ENCODE measurements at regions not wholly inside any gene's neighbourhood (a gene's known extent, or its start where the extent isn't known, plus 50 kb on each side); places are given as distances from the start of the nearest gene placed in this dataset.

- POLR2A ChIA-PET, result interaction anchor here (0.6 kb wide), 1 partner anchor 168 kb away, joined by 4 read pairs; no protein-coding TSS in a partner anchor
- WGBS (ENCODE audit: missing lambda C conversion rate), result 3% methylated on average over 6 of the region's 6 CpGs
- Histone ChIP-seq H3K4me3 (no peak overlapping the region), H3K9me3 (no peaks in the 10 kb centered on the region), H3K4me2 (no peak overlapping the region), H3K27ac (no peak overlapping the region), H3K4me1 (no peaks in the 10 kb centered on the region)
- DNase-seq (ENCODE audit: low read depth in 1 of 2, low spot score in 1 of 2), result no peak
- FAIRE-seq, result no peak
- CTCF ChIA-PET, result interaction anchor here (1.6 kb wide), 1 partner anchor 9 kb away, joined by 4 read pairs; no protein-coding TSS in a partner anchor
- TF ChIP-seq HOXB13 (CRISPR knock-in tag; IDR thresholded peaks at IDR 0.05; ENCODE audit: low read depth) (no peak), HMGXB4 (CRISPR knock-in tag; IDR thresholded peaks at IDR 0.05; ENCODE audit: borderline replicate concordance) (no peak), JUN (IDR thresholded peaks at IDR 0.05) (no peak), CBX8 (IDR thresholded peaks at IDR 0.05) (no peak), TFCP2L1 (CRISPR knock-in tag; IDR thresholded peaks at IDR 0.05) (no peak), HDAC2 (IDR thresholded peaks at IDR 0.05) (no peak), CBX2 (IDR thresholded peaks at IDR 0.05; ENCODE audit: borderline replicate concordance, low read depth) (no peak), RAD21 (conservative IDR thresholded peaks at IDR 0.05 in 1 of 2, IDR thresholded peaks at IDR 0.05 in 1 of 2) (no peak), POLR2AphosphoS2 (conservative IDR thresholded peaks at IDR 0.05; ENCODE audit: low read length) (no peak), REST (IDR thresholded peaks at IDR 0.05) (no peak), EHMT2 (IDR thresholded peaks at IDR 0.05; ENCODE audit: low read depth) (no peak), RCOR1 (IDR thresholded peaks at IDR 0.05; ENCODE audit: low read depth, low read length) (no peak), MYC (IDR thresholded peaks at IDR 0.05; ENCODE audit: borderline replicate concordance, low read length) (no peak), HOXB5 (CRISPR knock-in tag; IDR thresholded peaks at IDR 0.05) (no peak), TP53 (CRISPR knock-in tag; IDR thresholded peaks at IDR 0.05) (no peak), NFE2L2 (conservative IDR thresholded peaks at IDR 0.05; ENCODE audit: low read length) (no peak)
- TF ChIP-seq, protein P1, sequence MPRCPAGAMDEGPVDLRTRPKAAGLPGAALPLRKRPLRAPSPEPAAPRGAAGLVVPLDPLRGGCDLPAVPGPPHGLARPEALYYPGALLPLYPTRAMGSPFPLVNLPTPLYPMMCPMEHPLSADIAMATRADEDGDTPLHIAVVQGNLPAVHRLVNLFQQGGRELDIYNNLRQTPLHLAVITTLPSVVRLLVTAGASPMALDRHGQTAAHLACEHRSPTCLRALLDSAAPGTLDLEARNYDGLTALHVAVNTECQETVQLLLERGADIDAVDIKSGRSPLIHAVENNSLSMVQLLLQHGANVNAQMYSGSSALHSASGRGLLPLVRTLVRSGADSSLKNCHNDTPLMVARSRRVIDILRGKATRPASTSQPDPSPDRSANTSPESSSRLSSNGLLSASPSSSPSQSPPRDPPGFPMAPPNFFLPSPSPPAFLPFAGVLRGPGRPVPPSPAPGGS (IDR thresholded peaks at IDR 0.05), result no peak
- TF ChIP-seq, protein P2, sequence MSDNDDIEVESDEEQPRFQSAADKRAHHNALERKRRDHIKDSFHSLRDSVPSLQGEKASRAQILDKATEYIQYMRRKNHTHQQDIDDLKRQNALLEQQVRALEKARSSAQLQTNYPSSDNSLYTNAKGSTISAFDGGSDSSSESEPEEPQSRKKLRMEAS (IDR thresholded peaks at IDR 0.05), result no peak
- TF ChIP-seq, protein P3, sequence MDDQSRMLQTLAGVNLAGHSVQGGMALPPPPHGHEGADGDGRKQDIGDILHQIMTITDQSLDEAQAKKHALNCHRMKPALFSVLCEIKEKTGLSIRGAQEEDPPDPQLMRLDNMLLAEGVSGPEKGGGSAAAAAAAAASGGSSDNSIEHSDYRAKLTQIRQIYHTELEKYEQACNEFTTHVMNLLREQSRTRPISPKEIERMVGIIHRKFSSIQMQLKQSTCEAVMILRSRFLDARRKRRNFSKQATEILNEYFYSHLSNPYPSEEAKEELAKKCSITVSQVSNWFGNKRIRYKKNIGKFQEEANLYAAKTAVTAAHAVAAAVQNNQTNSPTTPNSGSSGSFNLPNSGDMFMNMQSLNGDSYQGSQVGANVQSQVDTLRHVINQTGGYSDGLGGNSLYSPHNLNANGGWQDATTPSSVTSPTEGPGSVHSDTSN (IDR thresholded peaks at IDR 0.05), result no peak
- no peak for ATAC-seq
Observed at GRCh38 chr12:29867823-29868222, 84.1 kb upstream of the TMTC1 start.

- CTCF ChIA-PET, result interaction anchor here (1.0 kb wide), 1 partner anchor 24 kb away, joined by 4 read pairs; no protein-coding TSS in a partner anchor
- no peak for ATAC-seq
- H3K27ac ChIP-seq, result no peak overlapping the region
- WGBS (ENCODE audit: missing lambda C conversion rate), result 6% methylated on average over 1 of the region's 1 CpG
- TF ChIP-seq, protein P3 (IDR thresholded peaks at IDR 0.05), result no peak
- TF ChIP-seq ZSCAN20 (CRISPR knock-in tag; IDR thresholded peaks at IDR 0.05) (no peak), HMGXB4 (CRISPR knock-in tag; IDR thresholded peaks at IDR 0.05; ENCODE audit: borderline replicate concordance) (no peak), FOSB (CRISPR knock-in tag; IDR thresholded peaks at IDR 0.05) (no peak)
- no peaks in the 10 kb centered on the region for H3K4me1 ChIP-seq
- POLR2A ChIA-PET, result no interaction called here
- no peak overlapping the region for H3K4me3 ChIP-seq
- no peak overlapping the region for H3K4me2 ChIP-seq
- FAIRE-seq, result no peak
- DNase-seq (ENCODE audit: low read depth in 1 of 2, low spot score in 1 of 2), result no peak
- H3K9me3 ChIP-seq, result no peaks in the 10 kb centered on the region
Observed at GRCh38 chr12:29863665-29864064, 79.9 kb upstream of the TMTC1 start.

Data from A549 (cell line).